Left ventricle myocardium inferior (tissue), 1 donor: ENCODE measurements at regions not wholly inside any gene's neighbourhood (a gene's known extent, or its start where the extent isn't known, plus 50 kb on each side); places are given as distances from the start of the nearest gene placed in this dataset.

ENCODE experiments used
- DNase-seq: peaks from one replicate; pipeline ENCODE4 v3.0.0-alpha.2; 2020
- H3K27ac ChIP-seq: fragments of 200-600 bp; replicated peaks from 2 replicates; pipeline ENCODE4 v1.8.0; 2021
- H3K27me3 ChIP-seq: fragments of 200-600 bp; 2 replicates; pipeline ENCODE4 v1.8.0; 2021; ENCODE audit warnings: low read depth
- H3K36me3 ChIP-seq: fragments of 200-600 bp; 2 replicates; pipeline ENCODE4 v1.8.0; 2021
- H3K4me1 ChIP-seq: fragments of 200-600 bp; 2 replicates; pipeline ENCODE4 v1.8.0; 2021
- H3K4me3 ChIP-seq: fragments of 200-600 bp; 2 replicates; pipeline ENCODE4 v1.8.0; 2021; ENCODE audit warnings: mild to moderate bottlenecking, moderate library complexity
- H3K9me3 ChIP-seq: fragments of 200-600 bp; replicated peaks from 2 replicates; pipeline ENCODE4 v1.8.0; 2021
- CTCF ChIP-seq: fragments of 200-600 bp; IDR thresholded peaks from 2 replicates; pipeline ENCODE4 v1.8.0; 2021; ENCODE audit warnings: antibody characterized with exemption, mild to moderate bottlenecking, borderline replicate concordance
- intact Hi-C: fragments of 100-400 bp; cut with micrococcal nuclease; formaldehyde crosslinking; loops from one replicate; pipeline ENCODE4 v1.11.0; 2022
- donor health status: DM: no; HTN: yes; CAD: no; lungs with severe emphysema.

- DNase-seq, result no peak
- no peaks in the 10 kb centered on the region for H3K27me3 ChIP-seq
- no peaks in the 10 kb centered on the region for H3K36me3 ChIP-seq
- no peak for TF ChIP-seq CTCF
- no peaks in the 10 kb centered on the region for H3K9me3 ChIP-seq
- intact Hi-C loops, result no loop called here
- H3K27ac ChIP-seq, result no peak overlapping the region
- no peak overlapping the region for H3K4me3 ChIP-seq
- H3K4me1 ChIP-seq, result no peaks in the 10 kb centered on the region
Measured at GRCh38 chr6:138618168-138618567, 118.9 kb upstream of the NHSL1 start.

DNA sequence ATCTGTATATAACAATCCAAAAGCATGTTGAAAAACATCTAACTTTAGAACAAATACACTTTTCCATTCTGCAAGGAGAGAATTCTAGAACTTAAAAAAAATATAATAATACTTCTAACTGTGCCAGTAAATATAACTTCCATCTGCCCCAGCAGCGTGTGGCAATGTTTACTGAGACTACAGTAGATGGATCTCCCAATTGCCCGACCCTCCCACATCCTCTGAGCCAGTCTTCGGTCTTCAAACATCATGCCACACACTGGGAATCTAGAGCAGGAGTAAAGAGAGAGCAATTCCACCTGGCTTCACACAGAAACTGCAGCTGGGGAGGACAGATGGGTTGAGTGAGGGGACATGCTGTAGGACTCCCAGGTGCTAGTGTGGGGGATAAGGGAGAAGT is 121.3 kb upstream of the NHSL1 start:
- Histone ChIP-seq H3K36me3 (no peaks in the 10 kb centered on the region), H3K27me3 (no peaks in the 10 kb centered on the region), H3K4me1 (no peaks in the 10 kb centered on the region), H3K9me3 (no peaks in the 10 kb centered on the region), H3K4me3 (no peak overlapping the region), H3K27ac (no peak overlapping the region)
- intact Hi-C loops, result no loop called here
- no peak for DNase-seq
- TF ChIP-seq CTCF, result no peak

DNA sequence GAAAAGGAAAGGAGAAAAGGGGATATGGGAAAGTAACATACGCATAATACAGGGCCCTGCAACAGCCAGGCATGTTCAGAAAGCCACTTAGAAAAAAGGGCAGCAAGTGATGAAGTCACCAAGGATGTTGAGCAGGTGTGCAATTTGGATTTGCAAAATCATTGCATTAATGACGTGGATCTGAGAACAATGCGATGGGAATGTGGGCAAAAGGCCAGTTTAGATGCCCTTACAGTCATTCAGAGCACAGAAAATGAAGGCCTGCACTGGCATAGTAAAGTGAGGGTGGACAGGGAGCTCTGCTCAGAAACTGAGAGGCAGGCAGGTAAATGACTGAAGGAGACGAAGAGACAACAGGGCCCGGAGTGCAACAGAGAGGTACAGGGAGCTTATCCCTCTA is 123.7 kb upstream of the NHSL1 start:
- intact Hi-C loops, result no loop called here
- no peak for TF ChIP-seq CTCF
- no peaks in the 10 kb centered on the region for H3K9me3 ChIP-seq
- H3K27ac ChIP-seq, result no peak overlapping the region
- H3K4me3 ChIP-seq, result no peak overlapping the region
- no peaks in the 10 kb centered on the region for H3K4me1 ChIP-seq
- no peaks in the 10 kb centered on the region for H3K36me3 ChIP-seq
- no peak for DNase-seq
- no peaks in the 10 kb centered on the region for H3K27me3 ChIP-seq

- intact Hi-C loops, result no loop called here
- Histone ChIP-seq H3K27me3 (no peaks in the 10 kb centered on the region), H3K4me3 (no peak overlapping the region), H3K4me1 (no peaks in the 10 kb centered on the region), H3K9me3 (peaks cover 10% of the 10 kb centered on the region), H3K27ac (no peak overlapping the region), H3K36me3 (no peaks in the 10 kb centered on the region)
- DNase-seq, result no peak
- TF ChIP-seq CTCF, result no peak
Measured at GRCh38 chr6:138631566-138631965, 132.3 kb upstream of the NHSL1 start.

- no peaks in the 10 kb centered on the region for H3K36me3 ChIP-seq
- H3K27me3 ChIP-seq, result no peaks in the 10 kb centered on the region
- no peak for DNase-seq
- H3K4me3 ChIP-seq, result no peak overlapping the region
- no peak for TF ChIP-seq CTCF
- H3K9me3 ChIP-seq, result peaks cover 6% of the 10 kb centered on the region
- no peak overlapping the region for H3K27ac ChIP-seq
- H3K4me1 ChIP-seq, result no peaks in the 10 kb centered on the region
- intact Hi-C loops, result no loop called here
Measured at GRCh38 chr6:138637822-138638221, 135.7 kb upstream of the CCDC28A start.

DNA sequence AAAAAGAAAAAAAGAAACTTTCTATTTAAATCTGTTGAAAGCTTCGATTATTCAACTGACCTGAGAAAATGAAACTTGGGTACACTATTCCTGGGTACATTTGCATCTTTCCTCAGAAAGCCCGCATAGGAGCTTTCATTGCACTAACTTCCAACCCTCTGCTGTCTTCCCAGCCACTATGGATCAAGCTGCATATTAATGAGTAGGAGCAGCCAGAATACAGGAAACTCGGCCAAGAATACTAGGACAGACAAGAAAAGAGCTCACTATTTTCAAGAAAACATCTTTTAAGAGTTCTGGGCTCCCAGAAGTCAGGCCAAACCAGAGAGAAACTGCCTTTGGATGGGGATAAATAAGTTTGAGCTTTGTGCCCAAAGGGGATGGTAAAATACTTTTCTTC is 135.0 kb upstream of the CCDC28A start:
- Histone ChIP-seq H3K4me3 (no peak overlapping the region), H3K27me3 (no peaks in the 10 kb centered on the region), H3K36me3 (no peaks in the 10 kb centered on the region), H3K9me3 (no peaks in the 10 kb centered on the region), H3K4me1 (no peaks in the 10 kb centered on the region), H3K27ac (no peak overlapping the region)
- DNase-seq, result no peak
- TF ChIP-seq CTCF, result no peak
- intact Hi-C loops, result no loop called here
